T-cell (primary cell): ENCODE measurements at regions not wholly inside any gene's neighbourhood (a gene's known extent, or its start where the extent isn't known, plus 50 kb on each side); places are given as distances from the start of the nearest gene placed in this dataset.

ENCODE experiments used
- ATAC-seq, 4 experiments: fragments of 200-7000 bp in 3 of 4; fragments of 150-1000 bp in 1 of 4; cut with Tn5 transposase; replicated peaks in 1 of 4; 1 replicate in 3 of 4; 2 replicates in 1 of 4; pipeline ENCODE4 v1.10.0; 2021; ENCODE audit warnings: moderate library complexity in 3 of 4, mild to moderate bottlenecking in 2 of 4, moderate number of reproducible peaks in 1 of 4
- CTCF ChIA-PET, 2 donors: fragments of 300-600 bp; sonication (Branson Sonifier 250); formaldehyde crosslinking; loops; one replicate each; lab custom pipeline; 2022; ENCODE audit warnings: antibody characterized with exemption in 2 of 2; lab: Charles Lee
- POLR2A ChIA-PET, 2 donors: fragments of 300-600 bp; sonication (Branson Sonifier 250); formaldehyde crosslinking; loops; one replicate each; lab custom pipeline; 2022; ENCODE audit warnings: antibody characterized with exemption in 2 of 2; lab: Charles Lee
- DNase-seq, 35 experiments: peaks; one replicate each; pipeline versions ENCODE4 v3.0.0 to v3.0.0-alpha.2; 2013 to 2023
- H3K27ac ChIP-seq: one replicate; pipeline ENCODE4 v1.5.1; 2013; ENCODE audit warnings: low read length
- H3K27me3 ChIP-seq, 2 experiments: replicated peaks in 1 of 2; 1 replicate in 1 of 2; 2 replicates in 1 of 2; pipeline versions ENCODE4 v1.6.1 to v1.7.0; 2013; ENCODE audit warnings: low read length in 1 of 2, mixed read lengths in 1 of 2; ENCODE audit not compliant: control insufficient read depth in 2 of 2, insufficient read depth in 2 of 2; ENCODE audit errors: extremely low read depth in 1 of 2
- H3K36me3 ChIP-seq, 2 donors: 1 replicate in 1 of 2; 2 replicates in 1 of 2; pipeline versions ENCODE4 v1.6.1 to v1.7.0; 2013; ENCODE audit warnings: low read length in 1 of 2; ENCODE audit not compliant: control insufficient read depth in 2 of 2, insufficient read depth in 1 of 2; ENCODE audit errors: extremely low read depth in 1 of 2
- H3K4me1 ChIP-seq, 2 experiments: 1 replicate in 1 of 2; 2 replicates in 1 of 2; pipeline versions ENCODE4 v1.6.1 to v1.7.0; 2013; ENCODE audit warnings: low read length in 2 of 2, mixed read lengths in 1 of 2; ENCODE audit not compliant: insufficient read depth in 2 of 2, control insufficient read depth in 1 of 2; ENCODE audit errors: extremely low read depth in 1 of 2
- H3K4me3 ChIP-seq, 2 donors: 1 replicate in 1 of 2; 2 replicates in 1 of 2; pipeline versions ENCODE4 v1.5.1 to v1.7.0; 2013; ENCODE audit warnings: mild to moderate bottlenecking in 2 of 2, low read length in 1 of 2, moderate library complexity in 1 of 2; ENCODE audit not compliant: control insufficient read depth in 1 of 2; ENCODE audit errors: extremely low read depth in 1 of 2
- H3K9me3 ChIP-seq: 2 replicates; pipeline ENCODE4 v1.7.0; 2013
- H3K27ac Mint-ChIP-seq, 2 donors: one replicate each; pipeline ENCODE4 v1.8.0; 2020 to 2021; ENCODE audit warnings: mild to moderate bottlenecking in 2 of 2, mixed read lengths in 2 of 2
- H3K27me3 Mint-ChIP-seq, 2 donors: one replicate each; pipeline ENCODE4 v1.8.0; 2021 to 2022; ENCODE audit warnings: mixed read lengths in 2 of 2
- H3K36me3 Mint-ChIP-seq: one replicate; pipeline ENCODE4 v1.8.0; 2021; ENCODE audit warnings: mixed read lengths
- H3K4me1 Mint-ChIP-seq, 3 donors: one replicate each; pipeline ENCODE4 v1.8.0; 2020 to 2022; ENCODE audit warnings: mixed read lengths in 3 of 3, mild to moderate bottlenecking in 1 of 3
- H3K4me3 Mint-ChIP-seq, 3 donors: one replicate each; pipeline ENCODE4 v1.8.0; 2020 to 2022; ENCODE audit warnings: mild to moderate bottlenecking in 3 of 3, mixed read lengths in 3 of 3, moderate library complexity in 3 of 3
- H3K9me3 Mint-ChIP-seq, 3 donors: one replicate each; pipeline ENCODE4 v1.8.0; 2020 to 2022; ENCODE audit warnings: mixed read lengths in 3 of 3
- WGBS: methylation state at CpG from one replicate; pipeline ENCODE4 v1.1.5; 2013; ENCODE audit warnings: missing lambda C conversion rate; ENCODE audit not compliant: insufficient coverage; 5-methylcytosine and 5-hydroxymethylcytosine counted together

- Mint-ChIP-seq H3K36me3 (no peaks in the 10 kb centered on the region), H3K4me3 (no peak overlapping the region), H3K27ac (no peak overlapping the region), H3K27me3 (peaks cover 17 to 25% of the 10 kb centered on the region in 2 donors), H3K9me3 (no peaks in the 10 kb centered on the region), H3K4me1 (no peaks in the 10 kb centered on the region)
- CTCF ChIA-PET = no interaction called here
- no peak for ATAC-seq
- H3K4me3 ChIP-seq = no peak overlapping the region
- DNase-seq = no peak
- POLR2A ChIA-PET = no interaction called here
- peaks cover 0 to 9% of the 10 kb centered on the region in 2 experiments for H3K27me3 ChIP-seq
- no peak overlapping the region for H3K27ac ChIP-seq
- H3K4me1 ChIP-seq = no peaks in the 10 kb centered on the region
- no peaks in the 10 kb centered on the region for H3K9me3 ChIP-seq
- no peaks in the 10 kb centered on the region for H3K36me3 ChIP-seq
- WGBS = 94% methylated on average over 7 of the region's 9 CpGs
Observed at GRCh38 chr15:62567501-62567900, 402.4 kb upstream of the C2CD4B start.

GRCh38 chr15:62568004-62568403 is 402.9 kb upstream of the C2CD4B start:
- H3K4me1 ChIP-seq = no peaks in the 10 kb centered on the region
- Mint-ChIP-seq H3K4me3 (no peak overlapping the region), H3K4me1 (no peaks in the 10 kb centered on the region), H3K27ac (no peak overlapping the region), H3K27me3 (peaks cover 20 to 29% of the 10 kb centered on the region in 2 donors), H3K9me3 (no peaks in the 10 kb centered on the region), H3K36me3 (no peaks in the 10 kb centered on the region)
- H3K36me3 ChIP-seq = no peaks in the 10 kb centered on the region
- H3K27ac ChIP-seq = no peak overlapping the region
- no peak for DNase-seq
- 92% methylated on average over 4 of the region's 7 CpGs for WGBS
- ChIA-PET CTCF (no interaction called here), POLR2A (no interaction called here)
- ATAC-seq = no peak
- H3K4me3 ChIP-seq = no peak overlapping the region
- peaks cover 0 to 11% of the 10 kb centered on the region in 2 experiments for H3K27me3 ChIP-seq
- H3K9me3 ChIP-seq = no peaks in the 10 kb centered on the region

- Mint-ChIP-seq H3K36me3 (no peaks in the 10 kb centered on the region), H3K4me3 (no peak overlapping the region), H3K27me3 (peaks cover 19 to 30% of the 10 kb centered on the region in 2 donors), H3K27ac (no peak overlapping the region), H3K9me3 (no peaks in the 10 kb centered on the region), H3K4me1 (no peaks in the 10 kb centered on the region)
- Histone ChIP-seq H3K4me3 (no peak overlapping the region), H3K36me3 (no peaks in the 10 kb centered on the region), H3K9me3 (no peaks in the 10 kb centered on the region), H3K27me3 (peaks cover 0 to 16% of the 10 kb centered on the region in 2 experiments), H3K4me1 (no peaks in the 10 kb centered on the region), H3K27ac (no peak overlapping the region)
- WGBS = 84% methylated on average over 6 of the region's 6 CpGs
- ATAC-seq = no peak
- ChIA-PET POLR2A (no interaction called here), CTCF (no interaction called here)
- DNase-seq = no peak
Observed at GRCh38 chr15:62568702-62569101, 403.6 kb upstream of the C2CD4B start.

- H3K9me3 Mint-ChIP-seq = no peaks in the 10 kb centered on the region
- no peaks in the 10 kb centered on the region for H3K4me1 Mint-ChIP-seq
Observed at GRCh38 chr15:62569460-62570404, 404.6 kb upstream of the C2CD4B start.

GRCh38 chr15:62570405-62570783 is 405.3 kb upstream of the C2CD4B start:
- Histone ChIP-seq H3K4me1 (no peaks in the 10 kb centered on the region), H3K27ac (no peak overlapping the region), H3K27me3 (peaks cover 0 to 12% of the 10 kb centered on the region in 2 experiments), H3K4me3 (no peak overlapping the region), H3K9me3 (no peaks in the 10 kb centered on the region), H3K36me3 (no peaks in the 10 kb centered on the region)
- Mint-ChIP-seq H3K9me3 (no peaks in the 10 kb centered on the region), H3K36me3 (no peaks in the 10 kb centered on the region), H3K4me1 (no peaks in the 10 kb centered on the region), H3K27me3 (peaks cover 24 to 26% of the 10 kb centered on the region in 2 donors), H3K4me3 (no peak overlapping the region), H3K27ac (no peak overlapping the region)
- CTCF ChIA-PET = no interaction called here
- POLR2A ChIA-PET = no interaction called here
- 96% methylated on average over 3 of the region's 4 CpGs for WGBS
- no peak for DNase-seq
- no peak for ATAC-seq

More at GRCh38 chr15:62569460-62570404, 404.6 kb upstream of the C2CD4B start:
- ChIA-PET POLR2A (no interaction called here), CTCF (interaction anchor here in 1 of 2 donors (0.5 kb wide), 1 partner anchor 172 kb away, joined by 3 read pairs; no protein-coding TSS in a partner anchor)
- Histone ChIP-seq H3K36me3 (no peaks in the 10 kb centered on the region), H3K4me1 (no peaks in the 10 kb centered on the region), H3K27me3 (peaks cover 0 to 12% of the 10 kb centered on the region in 2 experiments), H3K27ac (no peak overlapping the region), H3K9me3 (no peaks in the 10 kb centered on the region), H3K4me3 (no peak overlapping the region)
- WGBS = 85% methylated on average over 7 of the region's 14 CpGs
- peaks cover 23 to 32% of the 10 kb centered on the region in 2 donors for H3K27me3 Mint-ChIP-seq
- ATAC-seq = no peak
- no peaks in the 10 kb centered on the region for H3K36me3 Mint-ChIP-seq
- no peak for DNase-seq
- no peak overlapping the region for H3K27ac Mint-ChIP-seq
- H3K4me3 Mint-ChIP-seq = no peak overlapping the region

- Mint-ChIP-seq H3K27me3 (peaks cover 24 to 25% of the 10 kb centered on the region in 2 donors), H3K27ac (no peak overlapping the region), H3K9me3 (no peaks in the 10 kb centered on the region), H3K4me1 (no peaks in the 10 kb centered on the region), H3K36me3 (no peaks in the 10 kb centered on the region), H3K4me3 (no peak overlapping the region)
- no peaks in the 10 kb centered on the region for H3K36me3 ChIP-seq
- peaks cover 0 to 11% of the 10 kb centered on the region in 2 experiments for H3K27me3 ChIP-seq
- no peak overlapping the region for H3K27ac ChIP-seq
- H3K4me3 ChIP-seq = no peak overlapping the region
- H3K4me1 ChIP-seq = no peaks in the 10 kb centered on the region
- ChIA-PET CTCF (no interaction called here), POLR2A (no interaction called here)
- H3K9me3 ChIP-seq = no peaks in the 10 kb centered on the region
- 79% methylated on average over 3 of the region's 7 CpGs for WGBS
- DNase-seq (no peak), ATAC-seq (no peak)
Observed at GRCh38 chr15:62571072-62571471, 406.0 kb upstream of the C2CD4B start.
